Panc1 (cell line): ENCODE measurements at regions not wholly inside any gene's neighbourhood (a gene's known extent, or its start where the extent isn't known, plus 50 kb on each side); places are given as distances from the start of the nearest gene placed in this dataset.

ENCODE experiments used
- TCF7L2 ChIP-seq: IDR thresholded peaks from 2 replicates; pipeline ENCODE4 v1.6.1; 2011; ENCODE audit warnings: mild to moderate bottlenecking, low read depth, low read length, inconsistent platforms
- TF ChIP-seq, protein P1 (sequence below): fragments of 450-650 bp; IDR thresholded peaks from 2 replicates; pipeline ENCODE4 v1.5.1; 2017; ENCODE audit warnings: mild to moderate bottlenecking

DNA sequence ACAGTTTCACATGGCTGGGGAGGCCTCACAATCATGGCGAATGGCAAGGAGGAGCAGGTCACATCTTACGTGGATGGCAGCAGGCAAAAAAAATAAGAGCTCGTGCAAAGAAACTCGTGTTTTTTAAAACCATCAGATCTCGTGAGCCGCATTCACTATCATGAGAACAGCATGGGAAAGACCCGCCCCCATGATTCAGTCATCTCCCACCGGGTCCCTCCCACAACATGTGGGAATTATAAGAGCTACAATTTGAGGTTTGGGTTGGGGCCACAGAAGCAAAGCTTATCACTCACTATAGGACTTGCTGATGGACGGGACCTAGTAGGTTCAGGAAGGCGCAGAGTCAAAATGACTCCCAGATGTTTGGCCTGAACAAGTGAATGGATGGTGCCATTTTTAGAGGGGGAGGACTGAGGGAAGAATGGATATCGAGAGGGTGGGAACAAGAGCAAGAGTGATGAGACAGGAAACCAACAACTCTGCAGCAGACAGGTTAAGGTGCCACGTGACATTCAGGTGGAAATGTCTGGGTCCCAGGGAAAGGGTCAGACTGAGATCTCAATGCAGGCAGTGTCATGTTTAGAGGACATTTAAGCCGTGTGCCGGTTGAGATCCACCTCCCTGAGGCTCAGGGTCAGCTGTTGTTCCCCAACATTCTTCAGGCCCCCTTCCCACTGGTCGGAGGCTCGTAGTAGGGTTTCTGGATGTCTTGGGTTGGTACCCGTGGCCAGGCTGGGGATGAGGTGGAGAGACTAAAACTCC, 85.7 kb downstream of the MYCN start:
- TF ChIP-seq, protein P1, sequence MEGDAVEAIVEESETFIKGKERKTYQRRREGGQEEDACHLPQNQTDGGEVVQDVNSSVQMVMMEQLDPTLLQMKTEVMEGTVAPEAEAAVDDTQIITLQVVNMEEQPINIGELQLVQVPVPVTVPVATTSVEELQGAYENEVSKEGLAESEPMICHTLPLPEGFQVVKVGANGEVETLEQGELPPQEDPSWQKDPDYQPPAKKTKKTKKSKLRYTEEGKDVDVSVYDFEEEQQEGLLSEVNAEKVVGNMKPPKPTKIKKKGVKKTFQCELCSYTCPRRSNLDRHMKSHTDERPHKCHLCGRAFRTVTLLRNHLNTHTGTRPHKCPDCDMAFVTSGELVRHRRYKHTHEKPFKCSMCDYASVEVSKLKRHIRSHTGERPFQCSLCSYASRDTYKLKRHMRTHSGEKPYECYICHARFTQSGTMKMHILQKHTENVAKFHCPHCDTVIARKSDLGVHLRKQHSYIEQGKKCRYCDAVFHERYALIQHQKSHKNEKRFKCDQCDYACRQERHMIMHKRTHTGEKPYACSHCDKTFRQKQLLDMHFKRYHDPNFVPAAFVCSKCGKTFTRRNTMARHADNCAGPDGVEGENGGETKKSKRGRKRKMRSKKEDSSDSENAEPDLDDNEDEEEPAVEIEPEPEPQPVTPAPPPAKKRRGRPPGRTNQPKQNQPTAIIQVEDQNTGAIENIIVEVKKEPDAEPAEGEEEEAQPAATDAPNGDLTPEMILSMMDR, result no peak
- TF ChIP-seq TCF7L2, result no peak
